Activated CD8-positive, alpha-beta memory T cell treated with anti-CD3 and anti-CD28 coated beads, Interleukin-2, amount 50 U/mL, for 4 hours (primary cell): ENCODE measurements at regions not wholly inside any gene's neighbourhood (a gene's known extent, or its start where the extent isn't known, plus 50 kb on each side); places are given as distances from the start of the nearest gene placed in this dataset.

ENCODE experiments used
- DNase-seq: peaks from one replicate; pipeline ENCODE4 v3.0.0-alpha.2; 2020

DNA sequence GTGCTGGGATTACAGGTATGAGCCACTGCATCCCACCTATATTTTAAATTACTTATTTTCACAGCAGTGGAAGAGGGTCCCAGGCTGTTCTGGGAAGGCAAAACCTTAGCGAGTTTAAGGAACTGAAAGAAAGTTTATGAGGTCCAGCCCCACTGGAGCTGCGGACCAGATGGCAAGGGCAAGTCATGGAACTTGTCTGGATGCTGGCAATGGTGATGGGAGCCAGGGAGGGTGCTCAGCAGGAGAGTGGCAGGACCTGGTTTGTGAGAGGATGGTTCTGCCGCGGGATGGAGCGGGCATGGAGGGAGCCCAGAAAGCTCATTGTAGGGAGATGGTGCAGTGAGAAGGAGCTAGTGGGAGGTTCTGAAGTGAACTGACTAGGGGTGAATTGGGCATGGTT lies 50.6 kb upstream of the SLC45A1 start:
- DNase-seq, result no peak

DNA sequence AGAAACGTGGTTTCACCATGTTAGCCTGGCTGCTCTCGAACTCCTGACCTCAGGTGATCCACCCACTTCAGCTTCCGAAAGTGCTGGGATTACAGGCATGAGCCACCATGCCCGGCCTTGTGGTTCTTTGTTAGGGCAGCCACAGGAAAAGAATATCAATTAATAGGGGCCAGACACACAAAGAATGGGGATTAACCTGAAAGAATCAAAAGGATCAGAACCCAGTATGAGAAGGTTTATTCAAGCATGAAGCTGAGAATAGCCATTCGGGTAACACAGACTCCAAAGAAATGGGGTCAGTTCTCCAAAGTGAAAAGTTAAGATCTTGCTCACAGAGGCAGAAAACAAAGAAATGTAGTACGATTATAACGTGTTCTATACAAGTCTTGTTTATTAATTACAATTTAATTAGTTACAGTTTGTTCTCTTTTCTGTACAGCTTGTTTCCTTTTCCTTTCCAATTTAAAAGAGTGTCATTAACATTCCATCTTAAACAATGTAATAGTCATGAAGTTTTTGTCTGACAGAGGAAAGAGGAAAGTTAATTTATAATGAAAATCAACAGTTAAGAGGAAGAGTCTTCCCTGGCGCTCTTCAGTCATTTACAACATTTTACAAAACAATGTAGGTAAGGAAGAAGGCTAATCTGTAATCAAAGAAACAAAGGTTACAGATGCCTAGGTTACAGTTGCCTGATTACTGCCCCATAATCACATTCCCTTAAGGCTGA lies 51.3 kb upstream of the SLC45A1 start:
- DNase-seq, result no peak

DNA sequence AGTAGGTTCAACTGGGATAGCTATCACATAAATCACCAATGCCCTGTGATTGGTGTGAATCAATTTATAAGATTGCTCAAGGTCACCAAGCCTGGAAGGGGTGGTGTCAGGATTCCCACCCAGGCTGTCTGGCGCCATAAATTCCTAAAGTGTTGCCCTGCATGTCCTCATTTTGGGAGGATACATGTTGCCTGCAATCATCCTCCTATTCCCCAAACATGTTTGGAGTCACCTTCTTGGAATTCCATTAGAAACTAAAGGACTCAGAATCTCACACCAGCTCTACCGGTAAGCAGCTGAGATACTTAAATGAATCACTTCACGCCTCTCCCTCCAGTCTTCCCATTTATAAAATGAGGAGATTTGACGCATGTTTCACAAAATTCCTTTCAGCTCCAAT lies 54.1 kb upstream of the SLC45A1 start:
- no peak for DNase-seq

DNA sequence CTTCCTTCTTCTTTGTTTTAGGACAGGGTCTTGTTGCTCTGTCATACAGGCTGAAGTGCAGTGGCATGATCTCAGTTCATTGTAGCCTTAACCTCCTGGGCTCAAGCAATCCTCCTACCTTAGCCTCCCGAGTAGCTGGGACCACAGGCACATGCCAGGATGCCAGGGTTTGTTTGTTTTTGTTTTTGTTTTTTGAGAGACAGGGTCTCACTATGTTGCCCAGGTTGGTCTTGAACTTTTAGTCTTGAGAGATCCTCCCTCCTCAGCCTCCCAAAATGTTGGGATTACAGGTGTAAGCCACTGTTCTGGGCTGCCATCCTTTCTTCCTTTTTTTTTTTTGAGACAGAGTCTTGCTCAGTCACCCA lies 56.5 kb upstream of the SLC45A1 start:
- DNase-seq, result no peak

DNA sequence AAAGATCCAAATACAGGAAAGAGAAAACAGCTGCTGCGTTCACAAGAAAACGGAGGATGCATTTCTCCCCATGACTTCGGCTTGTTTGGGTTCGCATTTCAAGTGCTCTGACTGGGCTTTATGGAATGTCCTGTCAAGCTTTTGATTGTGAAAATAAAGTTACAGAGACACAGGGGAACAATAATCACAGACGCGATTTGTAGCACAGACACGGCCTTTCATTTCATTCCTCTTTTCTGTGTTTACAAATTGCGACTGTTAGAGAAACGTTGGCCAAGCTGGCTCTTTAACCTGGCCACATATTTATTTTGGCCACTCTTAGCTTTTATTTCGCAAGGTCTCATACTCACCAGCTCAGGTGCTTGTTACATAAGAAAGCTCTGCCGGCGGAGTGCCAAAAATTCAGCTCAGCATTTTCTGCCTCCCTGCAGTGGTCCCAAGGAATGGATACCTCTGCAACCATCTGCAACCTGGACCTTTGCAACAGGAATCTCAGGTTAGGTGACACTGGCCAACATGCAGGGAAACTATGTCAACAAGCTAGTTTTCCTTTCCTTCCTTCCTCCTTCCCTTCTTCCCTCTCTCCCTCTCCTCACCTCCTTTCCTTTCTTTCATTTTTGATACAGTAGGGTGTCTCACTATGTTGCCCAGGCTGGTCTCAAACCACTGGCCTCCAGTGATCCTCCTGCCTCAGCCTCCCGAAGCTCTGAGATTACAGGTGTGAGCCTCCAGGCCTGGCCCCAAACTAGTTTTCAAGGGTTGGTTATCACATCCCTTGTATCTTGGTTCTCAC lies 58.2 kb upstream of the SLC45A1 start:
- DNase-seq, result no peak

DNA sequence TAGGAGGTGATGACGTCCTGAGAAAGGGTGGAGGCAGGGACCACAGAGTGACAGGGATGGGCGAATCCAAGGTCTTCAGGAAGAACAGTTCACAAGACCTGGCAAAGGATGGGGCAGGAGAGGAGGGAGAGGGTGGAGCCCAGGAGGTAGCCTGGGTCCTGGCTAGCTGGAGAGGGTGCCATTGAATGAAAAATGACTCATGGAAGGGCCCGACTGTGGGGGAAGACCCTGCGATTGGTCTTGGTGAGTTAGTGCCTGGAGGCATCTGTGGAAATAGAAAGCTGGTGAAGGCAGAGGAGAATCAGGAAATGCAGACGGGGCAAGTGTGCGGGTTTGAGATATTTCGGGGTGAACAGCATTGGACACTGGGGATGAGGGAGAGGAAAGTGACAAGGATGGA lies 60.3 kb upstream of the SLC45A1 start:
- DNase-seq, result no peak

DNA sequence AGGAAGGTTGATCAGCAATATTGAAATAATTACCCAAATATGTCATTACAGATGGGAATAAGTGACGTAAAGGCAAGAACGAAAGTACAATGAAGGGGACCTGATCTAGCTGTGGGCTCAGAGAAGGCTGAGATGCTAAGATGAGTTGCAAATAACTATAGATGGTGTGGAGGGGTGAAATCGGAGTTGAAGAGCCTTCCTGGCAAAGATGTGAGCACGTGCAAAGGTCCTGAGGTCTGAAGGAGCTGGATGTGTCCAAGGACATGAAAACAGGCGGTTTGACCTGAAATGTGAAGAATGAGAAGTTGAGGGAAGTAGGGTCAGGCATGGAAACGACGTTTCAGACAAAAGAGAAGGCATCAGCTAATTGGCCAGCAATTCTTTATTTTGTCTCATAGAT lies 61.6 kb upstream of the SLC45A1 start:
- DNase-seq, result no peak

DNA sequence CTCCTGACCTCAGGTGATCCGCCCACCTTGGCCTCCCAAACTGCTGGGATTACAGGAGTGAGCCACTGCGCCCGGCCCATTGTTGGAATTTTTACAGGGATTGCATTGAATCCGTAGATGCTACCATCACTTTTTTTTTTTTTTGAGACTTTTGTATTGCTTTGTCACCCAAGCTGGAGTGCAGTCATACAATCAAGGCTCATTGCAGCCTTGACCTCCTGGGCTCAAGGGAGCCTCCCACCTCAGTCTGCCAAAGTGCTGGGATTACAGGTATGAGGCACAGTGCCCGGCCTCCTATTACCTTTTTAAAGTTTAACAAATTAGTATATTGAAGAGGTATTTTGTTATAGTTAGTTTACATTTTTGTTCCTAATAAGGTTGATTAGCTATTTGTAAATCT lies 62.2 kb upstream of the SLC45A1 start:
- DNase-seq, result no peak

DNA sequence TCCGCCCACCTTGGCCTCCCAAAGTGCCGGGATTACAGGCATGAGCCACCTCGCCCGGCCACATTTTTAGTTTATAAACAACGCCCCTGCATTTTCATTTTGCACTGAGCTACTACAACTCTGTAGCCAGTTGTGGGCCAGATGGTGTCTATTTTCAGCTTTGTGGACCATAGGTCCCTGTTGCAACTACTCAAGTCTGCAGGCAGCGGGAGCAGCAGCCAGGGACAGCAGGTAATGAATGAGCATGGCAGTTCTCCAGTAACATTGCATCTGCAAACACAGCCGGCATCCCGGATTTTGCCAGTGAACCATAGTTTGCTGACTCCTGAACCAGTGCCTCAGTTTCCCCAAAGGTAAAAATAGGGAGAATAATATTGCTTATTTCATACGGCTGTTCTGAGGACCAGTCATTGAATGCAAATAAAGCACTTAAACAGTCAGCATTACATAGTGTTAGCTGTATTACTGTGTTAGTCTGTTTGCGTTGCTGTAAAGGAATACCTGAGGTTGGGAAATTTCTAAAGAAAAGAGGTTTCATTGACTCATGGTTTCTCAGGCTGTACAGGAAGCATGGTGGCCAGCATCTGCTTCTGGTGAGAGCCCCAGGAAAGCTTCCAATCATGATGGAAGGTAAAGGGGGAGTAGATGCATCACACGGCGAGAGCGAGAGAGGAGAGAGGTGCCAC lies 65.5 kb upstream of the SLC45A1 start:
- no peak for DNase-seq

DNA sequence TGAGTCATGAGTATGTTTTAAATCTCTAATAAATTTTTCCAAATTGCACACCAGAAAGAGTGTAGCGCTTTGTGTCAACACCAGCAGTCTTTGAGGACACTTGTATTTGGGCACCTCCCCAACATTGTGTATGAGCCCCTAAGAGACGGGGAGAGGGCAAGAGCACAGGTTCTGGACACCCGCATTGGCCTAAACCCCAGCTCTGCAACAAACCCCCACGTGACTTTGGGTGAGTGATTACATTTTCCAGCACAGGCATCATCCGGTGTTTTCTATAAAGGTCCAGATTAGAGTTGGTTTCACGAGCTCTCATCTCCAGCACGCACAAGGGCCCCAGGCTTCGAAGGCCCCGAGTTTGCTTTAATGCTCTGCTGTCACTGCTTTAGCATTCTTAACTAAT lies 66.3 kb upstream of the SLC45A1 start:
- no peak for DNase-seq

DNA sequence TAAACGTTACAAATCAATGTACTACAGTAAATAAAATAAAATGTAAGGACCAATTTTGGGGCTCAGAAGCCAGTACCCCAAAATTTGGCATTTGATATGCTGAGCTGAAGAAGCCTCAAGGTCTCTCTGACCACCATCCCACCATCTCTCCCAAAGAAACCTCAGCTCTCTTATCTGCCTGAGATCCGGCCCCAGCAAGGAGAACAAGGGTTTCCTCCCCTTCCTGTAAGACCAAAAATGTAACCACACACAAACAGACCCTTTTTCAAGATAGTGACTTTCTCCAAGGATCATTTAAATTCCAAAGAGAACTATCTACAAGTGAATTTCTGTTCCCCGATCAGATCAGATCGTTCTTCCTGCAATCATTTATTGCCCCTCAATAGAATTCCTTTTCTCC lies 68.1 kb upstream of the SLC45A1 start:
- DNase-seq, result no peak

DNA sequence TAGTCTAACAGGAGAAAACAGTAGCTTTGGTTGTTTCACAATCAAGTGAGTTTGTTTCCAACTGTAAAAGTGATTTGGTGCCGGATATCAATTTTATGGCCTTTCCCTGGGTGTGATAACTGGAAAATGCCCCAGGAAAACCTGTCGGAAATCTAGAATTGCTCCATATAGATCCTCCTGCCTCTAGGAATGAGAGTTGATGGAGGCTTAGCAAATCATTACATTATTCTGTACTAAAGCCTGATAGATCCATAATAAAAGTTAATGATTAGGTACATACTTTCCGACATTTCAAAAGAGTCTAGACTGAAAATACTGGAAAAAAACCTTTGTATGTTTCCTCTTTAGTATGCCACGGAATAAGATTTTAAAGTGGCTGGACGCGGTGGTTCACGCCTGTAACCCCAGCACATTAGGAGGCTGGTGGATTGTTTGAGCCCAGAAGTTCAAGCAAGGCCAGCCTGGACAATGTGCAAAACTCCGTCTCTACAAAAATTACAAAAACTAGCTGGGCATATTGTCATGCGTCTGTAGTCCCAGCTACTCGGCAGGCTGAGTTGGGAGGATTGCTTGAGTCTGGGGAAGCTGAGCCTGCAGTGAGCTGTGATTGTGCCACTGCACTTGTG lies 70.0 kb upstream of the SLC45A1 start:
- DNase-seq, result no peak

DNA sequence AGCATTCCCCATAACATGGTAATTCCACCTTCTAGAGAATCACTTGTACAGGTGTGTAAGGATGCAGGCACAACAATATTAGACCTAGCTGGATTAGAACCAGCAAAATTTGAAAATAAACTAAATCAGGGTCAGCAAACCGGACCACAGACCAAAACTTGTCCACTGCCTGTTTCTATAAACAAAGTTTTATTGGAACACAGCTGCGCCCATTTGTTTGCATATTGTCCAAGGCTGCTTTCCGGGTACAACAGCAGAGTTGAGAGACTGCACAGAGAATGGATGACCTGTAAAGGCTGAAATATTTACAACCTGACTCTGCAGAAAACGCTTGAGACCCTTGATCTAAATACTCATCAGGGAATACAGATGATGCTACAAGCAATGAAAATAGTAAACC lies 73.6 kb upstream of the SLC45A1 start:
- DNase-seq, result no peak

DNA sequence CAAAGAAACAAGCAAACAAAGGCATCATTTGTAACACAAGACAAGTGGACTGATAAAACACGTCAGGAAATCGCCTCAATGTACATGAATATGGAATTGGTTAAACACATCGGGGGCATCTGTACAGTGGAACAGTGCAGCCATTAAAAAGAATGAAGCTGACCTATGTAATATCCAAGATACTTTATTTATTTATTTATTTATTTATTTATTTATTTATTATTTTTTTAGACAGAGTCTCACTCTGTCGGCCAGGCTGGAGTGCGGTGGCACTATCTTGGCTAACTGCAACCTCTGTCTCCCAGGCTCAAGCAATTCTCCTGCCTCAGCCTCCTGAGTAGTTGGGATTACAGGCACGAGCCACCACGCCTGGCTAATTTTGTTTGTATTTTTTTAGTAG lies 75.4 kb upstream of the SLC45A1 start:
- no peak for DNase-seq

DNA sequence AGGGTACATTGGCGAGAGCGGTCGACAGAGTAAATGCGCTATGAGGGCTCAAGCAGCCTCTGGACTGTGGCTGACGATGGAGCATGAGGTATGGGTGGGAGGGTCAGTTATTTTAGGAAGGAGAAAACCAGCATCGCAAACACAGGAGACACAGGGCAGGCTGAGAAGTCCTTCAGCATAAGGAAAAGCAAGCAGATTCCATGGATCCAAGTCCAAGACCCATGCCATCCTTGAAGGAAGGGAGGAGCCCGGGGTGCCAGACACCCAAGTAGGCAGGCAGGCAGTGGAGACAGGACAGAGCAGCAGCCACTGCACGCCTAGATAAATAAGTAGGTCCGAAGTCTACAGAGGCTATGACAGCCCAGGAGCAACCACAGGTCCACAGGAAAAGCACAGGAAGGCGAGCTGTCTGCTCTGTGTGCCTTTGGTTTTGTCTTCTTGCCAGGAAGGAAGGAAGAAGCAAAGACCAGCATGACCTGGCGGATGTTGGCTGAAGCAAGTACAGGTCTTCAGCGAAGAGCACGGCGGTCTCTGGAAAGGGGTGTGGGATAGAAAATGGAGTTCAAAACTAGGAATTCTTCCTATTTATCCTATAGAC lies 76.4 kb upstream of the SLC45A1 start:
- DNase-seq, result no peak

DNA sequence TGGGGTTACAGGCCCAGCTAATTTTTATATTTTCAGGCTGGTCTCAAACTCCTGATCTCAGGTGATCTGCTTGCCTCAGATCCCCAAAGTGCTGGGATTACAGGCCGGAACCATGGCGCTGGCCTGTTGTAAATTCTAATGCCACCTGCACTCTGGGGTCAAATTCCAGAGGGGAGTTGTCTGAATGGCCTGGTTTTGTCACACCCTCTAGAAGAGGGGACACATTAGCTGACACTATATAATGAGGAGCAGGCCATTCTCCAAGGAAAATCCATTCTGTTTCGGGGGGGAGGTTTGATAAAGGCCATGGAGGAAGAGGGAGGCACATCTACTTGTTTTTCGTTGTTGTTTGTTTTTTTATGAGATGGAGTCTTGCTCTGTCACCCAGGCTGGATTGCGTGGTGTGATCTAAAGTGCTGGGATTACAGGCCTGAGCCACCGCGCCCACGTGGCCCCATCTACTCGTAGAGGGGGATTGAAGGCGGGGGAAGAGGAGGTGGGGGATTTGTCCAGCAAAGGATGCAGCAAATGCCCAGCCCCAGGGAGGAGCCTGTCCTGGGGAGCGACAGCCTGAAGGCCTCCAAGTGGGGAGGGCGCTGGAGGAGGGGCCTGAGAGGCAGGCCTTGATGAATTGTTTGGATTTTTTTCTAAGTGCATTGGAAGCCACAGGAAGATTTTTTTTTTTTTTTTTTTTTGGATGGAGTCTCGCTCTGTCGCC lies 78.4 kb upstream of the SLC45A1 start:
- DNase-seq, result no peak

DNA sequence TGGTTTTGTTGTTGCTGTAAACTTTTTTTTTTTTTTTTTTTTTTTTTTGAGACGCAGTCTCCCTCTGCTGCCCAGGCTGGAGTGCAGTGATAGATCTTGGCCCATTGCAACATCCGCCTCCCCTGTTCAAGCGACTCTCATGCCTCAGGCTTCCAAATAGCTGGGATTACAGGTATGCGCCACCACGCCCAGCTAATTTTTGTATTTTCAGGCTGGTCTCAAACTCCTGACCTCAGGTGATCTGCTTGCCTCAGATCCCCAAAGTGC lies 78.9 kb upstream of the SLC45A1 start:
- no peak for DNase-seq

DNA sequence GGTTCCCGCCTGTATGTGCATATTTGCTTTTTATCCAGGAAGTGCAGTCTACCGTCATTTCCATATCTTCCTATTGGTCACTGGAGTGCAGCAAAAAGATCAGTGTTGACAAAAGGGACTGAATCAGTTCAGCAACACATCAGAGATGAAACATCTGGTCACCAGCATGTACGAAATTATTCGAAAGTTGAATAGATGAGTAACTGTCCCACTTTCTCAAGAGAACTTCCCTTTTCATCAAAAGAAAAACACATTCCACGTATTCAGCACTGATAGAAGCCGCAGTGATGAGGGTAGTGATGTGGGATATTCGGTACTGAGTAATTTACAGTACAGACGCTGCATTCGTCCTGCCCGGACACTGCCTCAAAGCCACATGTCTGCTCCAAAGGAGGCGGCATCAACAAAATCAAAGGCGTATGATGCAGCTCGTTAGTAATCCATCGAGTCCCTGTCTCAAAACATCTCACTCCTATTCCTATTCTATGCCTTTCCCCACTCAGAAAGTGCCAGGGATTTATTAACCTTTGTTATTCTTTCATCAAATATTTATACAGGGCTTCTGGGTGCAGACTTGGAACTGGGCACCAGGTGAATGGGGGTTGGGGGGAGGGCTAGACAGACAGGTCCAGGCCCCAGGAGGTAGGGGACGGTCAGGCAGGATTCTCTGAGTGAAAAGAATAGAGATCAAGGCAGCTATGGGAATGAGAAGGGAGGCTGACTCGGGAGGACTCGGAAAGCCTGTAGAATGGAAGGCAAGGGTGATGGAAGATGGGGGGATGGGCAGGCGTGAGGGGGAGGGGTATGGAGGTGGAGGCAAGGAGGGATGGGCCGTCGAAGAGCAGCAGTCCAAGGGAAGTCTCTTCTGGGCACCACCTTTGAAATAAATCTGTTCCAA lies 79.5 kb upstream of the SLC45A1 start:
- DNase-seq, result no peak

DNA sequence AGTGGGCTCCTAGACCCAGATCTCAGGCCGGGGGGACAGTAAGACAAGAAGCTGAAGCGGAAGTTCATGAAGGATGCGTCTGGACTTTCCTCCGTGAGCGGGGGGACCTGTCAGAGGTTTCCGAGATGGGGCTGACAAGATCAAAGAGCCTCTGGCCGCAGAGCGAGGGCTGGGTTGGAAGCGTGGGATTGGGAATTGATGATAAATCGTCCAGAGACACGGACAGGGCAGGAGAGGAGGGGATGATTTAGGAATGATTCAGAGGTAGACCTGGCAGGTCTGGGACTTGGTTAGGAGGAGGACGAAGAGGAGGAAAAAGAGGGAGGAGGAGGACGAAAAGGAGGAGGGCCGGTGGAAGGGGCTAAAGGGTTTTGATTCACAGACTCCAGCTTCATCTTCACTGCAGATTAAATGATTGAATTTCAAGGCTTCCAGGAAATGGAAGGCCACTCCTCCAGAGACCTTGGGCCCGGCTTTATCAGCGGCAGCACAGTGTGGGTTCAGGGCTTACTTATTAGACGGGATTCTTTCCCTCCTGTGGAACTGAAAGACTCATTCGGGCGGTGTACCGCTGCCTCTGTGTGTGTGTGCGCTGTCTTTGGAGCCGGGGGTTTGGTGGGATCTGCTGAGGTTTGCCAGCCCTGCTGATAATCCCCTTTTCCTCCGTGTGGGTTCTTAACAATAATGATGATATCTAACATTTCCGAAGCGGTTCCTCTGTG lies 85.7 kb upstream of the SLC45A1 start:
- no peak for DNase-seq

DNA sequence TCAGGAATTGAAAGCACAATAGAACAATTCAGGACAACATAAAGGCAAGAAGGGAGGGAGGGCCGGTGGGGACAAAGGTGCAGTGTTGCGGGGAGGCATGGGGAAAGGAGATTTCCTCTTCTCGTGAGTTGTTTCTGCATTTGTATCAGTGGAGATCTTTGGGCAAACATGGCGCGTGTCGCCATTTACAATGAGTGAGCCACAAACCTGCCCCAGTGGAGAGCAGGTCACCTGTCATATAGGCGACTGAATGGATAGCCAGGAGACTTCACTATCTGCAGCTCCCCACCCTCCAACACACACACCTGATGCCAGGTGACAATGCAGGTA lies 87.7 kb upstream of the SLC45A1 start:
- no peak for DNase-seq

DNA sequence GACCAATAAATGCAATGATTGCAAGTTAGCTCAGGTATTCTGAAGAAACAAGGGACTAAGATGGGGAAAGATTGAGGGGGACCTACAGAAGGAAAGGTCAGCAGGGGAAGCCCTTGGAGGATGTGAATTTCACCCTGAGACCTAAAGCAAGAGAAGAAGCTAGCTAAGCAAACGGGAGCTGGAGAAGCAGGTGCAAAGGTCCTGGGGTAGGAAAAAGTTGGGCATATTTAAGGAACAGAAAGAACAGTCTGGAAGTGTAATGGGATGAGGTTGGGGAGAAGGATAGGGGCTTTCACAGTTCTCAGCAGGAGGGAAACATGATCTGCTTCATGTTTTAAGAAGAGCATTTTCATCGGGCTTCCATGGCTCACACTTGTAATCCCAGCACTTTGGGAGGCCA lies 89.7 kb upstream of the SLC45A1 start:
- DNase-seq, result no peak
